D721Med (cell line): ENCODE measurements at regions not wholly inside any gene's neighbourhood (a gene's known extent, or its start where the extent isn't known, plus 50 kb on each side); places are given as distances from the start of the nearest gene placed in this dataset.

Experiments used
- DNase-seq: peaks from one replicate; pipeline ENCODE4 v3.0.0; 2011; ENCODE audit warnings: low spot score; ENCODE audit not compliant: insufficient read length
- FAIRE-seq: peaks from 2 replicates; lab custom pipeline; 2011; peaks lifted over from hg19 to GRCh38; lab: Jason Lieb, UNC
- TF ChIP-seq, protein P1 (sequence below): IDR thresholded peaks from 2 replicates; pipeline ENCODE4 v1.5.1; 2012; ENCODE audit warnings: mild to moderate bottlenecking, control low read depth; ENCODE audit not compliant: insufficient read depth; ENCODE audit errors: missing control alignments

DNA sequence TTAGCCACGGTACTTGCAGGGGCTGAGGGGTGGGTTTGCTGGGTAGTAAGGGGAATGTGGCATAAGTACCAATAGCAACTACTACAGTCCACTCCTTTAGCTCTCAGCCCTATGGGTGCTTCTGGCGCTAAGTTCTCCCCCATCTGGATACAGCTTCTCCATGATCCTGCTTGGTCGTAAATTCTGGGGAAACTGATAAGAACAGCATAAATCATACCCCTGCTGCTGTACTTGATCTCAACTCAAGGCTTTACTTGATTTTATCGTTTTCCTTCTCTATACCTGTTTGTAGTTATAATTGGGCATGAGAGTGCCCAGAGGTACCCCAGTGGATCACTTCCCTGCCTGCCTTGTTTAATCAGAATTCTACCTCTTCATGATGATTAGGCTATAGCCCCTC lies 331.4 kb downstream of the PMP22 start:
- TF ChIP-seq, protein P1, sequence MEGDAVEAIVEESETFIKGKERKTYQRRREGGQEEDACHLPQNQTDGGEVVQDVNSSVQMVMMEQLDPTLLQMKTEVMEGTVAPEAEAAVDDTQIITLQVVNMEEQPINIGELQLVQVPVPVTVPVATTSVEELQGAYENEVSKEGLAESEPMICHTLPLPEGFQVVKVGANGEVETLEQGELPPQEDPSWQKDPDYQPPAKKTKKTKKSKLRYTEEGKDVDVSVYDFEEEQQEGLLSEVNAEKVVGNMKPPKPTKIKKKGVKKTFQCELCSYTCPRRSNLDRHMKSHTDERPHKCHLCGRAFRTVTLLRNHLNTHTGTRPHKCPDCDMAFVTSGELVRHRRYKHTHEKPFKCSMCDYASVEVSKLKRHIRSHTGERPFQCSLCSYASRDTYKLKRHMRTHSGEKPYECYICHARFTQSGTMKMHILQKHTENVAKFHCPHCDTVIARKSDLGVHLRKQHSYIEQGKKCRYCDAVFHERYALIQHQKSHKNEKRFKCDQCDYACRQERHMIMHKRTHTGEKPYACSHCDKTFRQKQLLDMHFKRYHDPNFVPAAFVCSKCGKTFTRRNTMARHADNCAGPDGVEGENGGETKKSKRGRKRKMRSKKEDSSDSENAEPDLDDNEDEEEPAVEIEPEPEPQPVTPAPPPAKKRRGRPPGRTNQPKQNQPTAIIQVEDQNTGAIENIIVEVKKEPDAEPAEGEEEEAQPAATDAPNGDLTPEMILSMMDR = no peak
- no peak for FAIRE-seq

DNA sequence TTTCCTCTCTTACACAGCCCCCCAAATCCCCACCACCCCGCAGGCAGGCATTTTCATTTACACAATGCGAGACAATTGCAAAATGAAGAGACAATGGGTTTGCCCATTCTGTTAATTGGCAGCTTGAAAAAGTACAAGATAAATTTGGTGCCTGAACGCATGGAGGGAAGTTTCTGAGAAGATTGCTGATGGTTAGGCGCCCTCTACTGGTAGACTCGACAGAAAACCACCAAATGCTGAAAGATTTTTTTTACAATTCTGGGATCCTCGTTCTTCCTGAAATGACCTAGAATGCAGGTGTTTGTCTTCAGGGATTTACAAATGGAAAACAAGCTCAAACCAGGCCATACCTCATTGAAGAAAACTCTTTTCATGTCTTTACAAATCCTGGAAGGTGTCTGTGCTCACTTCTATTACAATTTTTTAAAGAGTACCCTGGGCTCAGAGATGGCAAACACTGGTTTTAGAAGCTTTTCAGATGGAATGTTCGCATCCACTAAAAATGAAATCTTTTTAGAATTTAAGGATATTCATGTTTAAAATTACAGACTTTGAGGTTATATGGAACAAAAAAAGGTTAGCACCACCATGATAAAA lies 338.5 kb downstream of the PMP22 start:
- DNase-seq = no peak
- FAIRE-seq = no peak
- TF ChIP-seq, protein P1 = peak; percentile 51

More for the DNA sequence above, 331.4 kb downstream of the PMP22 start:
- no peak for DNase-seq

DNA sequence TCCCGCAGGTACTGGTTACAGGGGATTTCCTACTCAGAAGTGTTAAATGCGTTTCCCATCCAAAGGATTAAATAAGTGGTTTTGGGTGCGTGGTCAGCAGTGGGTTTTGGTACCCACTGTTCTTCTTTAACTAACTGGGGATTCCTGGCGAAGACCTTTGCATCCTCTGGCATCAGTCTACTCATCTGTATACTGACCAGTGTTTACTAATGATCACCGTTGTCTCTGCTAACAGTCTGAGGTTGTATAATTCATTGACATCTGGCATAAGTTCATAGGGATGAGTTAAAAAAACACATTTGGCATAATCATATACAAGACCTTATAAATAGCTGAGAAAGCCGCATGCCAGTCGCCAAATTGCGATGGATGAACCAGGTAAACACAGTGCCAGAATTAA lies 339.1 kb downstream of the PMP22 start:
- no peak for DNase-seq
- no peak for FAIRE-seq
- TF ChIP-seq, protein P1 = no peak

DNA sequence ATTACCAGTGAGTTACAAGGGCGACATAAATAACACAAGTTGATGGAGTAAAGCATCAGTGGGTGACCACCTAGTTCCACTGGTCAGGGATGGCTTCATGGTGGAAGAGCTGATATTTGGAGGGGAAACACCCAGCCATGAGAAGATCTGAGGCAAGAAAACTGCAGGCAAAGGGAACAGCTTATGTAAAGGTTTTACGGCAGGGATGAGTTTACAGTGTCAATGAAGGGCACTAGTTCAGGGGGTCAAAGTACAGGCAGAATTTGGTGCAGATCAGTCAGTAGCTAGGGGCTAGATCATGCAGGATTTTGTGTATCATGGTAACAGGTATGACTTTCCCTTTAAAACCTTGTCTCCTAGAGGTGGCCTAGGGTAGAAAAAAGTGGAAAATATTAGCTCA lies 339.6 kb downstream of the PMP22 start:
- TF ChIP-seq, protein P1 = no peak
- DNase-seq = no peak
- FAIRE-seq = no peak

DNA sequence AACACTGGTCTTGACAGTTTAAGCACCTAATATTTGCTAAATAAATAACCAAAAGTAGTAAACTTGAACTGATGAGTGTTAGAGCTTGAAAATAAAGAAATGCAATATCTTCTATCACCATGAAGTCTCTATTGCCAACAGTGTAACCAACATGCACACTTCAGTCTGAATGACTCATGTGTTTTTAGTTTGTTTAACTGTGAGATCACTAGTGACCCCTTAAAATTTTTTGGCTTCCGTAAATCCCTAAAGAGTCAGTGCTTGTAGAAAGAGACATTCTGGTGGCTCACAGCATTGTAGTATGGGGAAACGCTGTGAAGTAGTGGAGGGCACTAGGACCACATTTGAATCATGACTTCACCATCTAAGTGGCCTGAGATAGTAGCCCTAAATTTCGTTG lies 341.1 kb downstream of the PMP22 start:
- no peak for FAIRE-seq
- no peak for DNase-seq
- TF ChIP-seq, protein P1 = no peak

DNA sequence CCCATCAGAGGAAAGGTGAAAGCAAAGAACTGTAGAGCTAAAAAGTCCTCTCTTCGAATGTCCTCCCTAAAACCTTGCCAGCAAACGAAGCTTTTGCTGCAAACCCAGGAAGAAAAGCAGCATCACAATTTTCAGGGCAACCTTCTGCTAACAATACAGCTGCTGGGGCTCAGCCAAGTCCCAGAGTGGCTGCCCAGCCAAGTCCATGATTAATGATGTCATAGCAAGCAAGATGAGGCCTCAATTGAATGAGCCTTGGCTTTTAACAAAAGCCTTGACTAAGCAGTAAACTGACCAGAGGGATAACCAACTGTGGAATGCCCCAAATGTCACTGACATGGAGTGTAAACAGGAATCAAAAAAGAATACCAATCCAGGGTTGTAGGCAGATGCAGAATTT lies 342.7 kb downstream of the PMP22 start:
- no peak for DNase-seq
- TF ChIP-seq, protein P1 = no peak
- FAIRE-seq = no peak

DNA sequence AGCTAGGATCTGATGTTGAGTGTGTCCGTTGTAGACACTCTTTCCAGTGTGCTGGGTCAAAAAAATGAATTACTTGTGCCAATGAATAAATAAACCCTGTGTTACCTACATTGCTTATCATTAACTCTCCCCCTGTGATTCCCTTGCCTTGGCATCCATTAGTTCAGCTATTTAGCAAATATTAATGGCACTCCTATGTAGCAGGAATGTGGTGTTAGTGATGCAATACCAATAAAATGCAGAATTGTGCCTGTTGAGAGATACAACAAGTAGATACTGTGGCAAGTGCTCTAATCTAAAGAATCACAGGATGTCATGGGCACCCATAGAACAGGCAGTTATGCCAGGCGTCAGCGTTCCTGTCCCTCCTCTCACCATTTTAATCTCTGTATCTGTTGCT lies 343.2 kb downstream of the PMP22 start:
- no peak for FAIRE-seq
- TF ChIP-seq, protein P1 = no peak
- no peak for DNase-seq
